ENCODE measurements at regions not wholly inside any gene's neighbourhood (a gene's known extent, or its start where the extent isn't known, plus 50 kb on each side); places are given as distances from the start of the nearest gene placed in this dataset.

- no peaks in the 10 kb centered on the region for H3K36me3 ChIP-seq (ENCODE audit: control insufficient read depth, insufficient read depth, low read length, severe bottlenecking)
- H3K4me3 ChIP-seq (ENCODE audit: low read length), result no peak overlapping the region
- peaks cover 3% of the 10 kb centered on the region for H3K27me3 ChIP-seq (replicated peaks; ENCODE audit: control insufficient read depth, insufficient read depth, low read length)
- no peaks in the 10 kb centered on the region for H3K9me3 ChIP-seq (ENCODE audit: control insufficient read depth, low read length)
- H3K9ac ChIP-seq (ENCODE audit: low read length), result no peak overlapping the region
- H3K4me1 ChIP-seq (ENCODE audit: control insufficient read depth, insufficient read depth, low read length), result peaks cover 4% of the 10 kb centered on the region
- DNase-seq (ENCODE audit: low read depth), result peak; percentile 9
These were observed 291.5 kb downstream of the ZSWIM6 start for GRCh38 chr5:61623401-61624069.

DNA sequence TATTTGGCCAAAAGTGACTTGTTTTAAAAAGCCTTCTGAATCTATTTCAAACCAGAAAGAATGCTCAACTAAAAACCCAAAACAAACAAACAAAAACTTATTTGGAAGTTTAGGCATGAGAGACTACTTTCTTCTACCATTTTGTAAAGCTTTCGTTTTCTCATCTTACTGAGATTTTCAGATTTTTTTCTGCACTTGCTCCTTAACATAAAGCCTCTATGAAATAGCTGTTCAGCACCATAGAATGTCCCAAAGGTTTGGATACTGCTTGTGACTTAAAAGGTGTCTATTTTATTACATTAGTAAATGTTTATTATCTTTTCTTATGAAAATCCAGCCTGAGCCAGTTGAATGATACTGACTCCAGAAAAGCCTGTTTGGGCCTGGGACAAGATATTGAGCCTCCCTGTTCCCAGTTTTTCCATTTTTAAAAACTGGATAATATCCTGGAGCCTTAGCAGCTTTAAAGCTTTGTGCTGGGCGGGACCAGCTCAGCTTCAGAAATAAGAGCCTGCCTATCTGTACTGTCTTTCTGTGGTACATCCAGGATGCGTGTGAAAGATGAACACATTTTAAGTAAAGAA lies 292.6 kb downstream of the ZSWIM6 start:
- Histone ChIP-seq H3K36me3 (ENCODE audit: control insufficient read depth, insufficient read depth, low read length, severe bottlenecking) (no peaks in the 10 kb centered on the region), H3K9ac (ENCODE audit: low read length) (no peak overlapping the region), H3K27me3 (replicated peaks; ENCODE audit: control insufficient read depth, insufficient read depth, low read length) (no peaks in the 10 kb centered on the region), H3K4me1 (ENCODE audit: control insufficient read depth, insufficient read depth, low read length) (peaks cover 4% of the 10 kb centered on the region), H3K9me3 (ENCODE audit: control insufficient read depth, low read length) (no peaks in the 10 kb centered on the region), H3K4me3 (ENCODE audit: low read length) (peak overlapping the region; percentile 78)
- no peak for DNase-seq (ENCODE audit: low read depth)

- Histone ChIP-seq H3K9me3 (ENCODE audit: control insufficient read depth, low read length) (no peaks in the 10 kb centered on the region), H3K36me3 (ENCODE audit: control insufficient read depth, insufficient read depth, low read length, severe bottlenecking) (no peaks in the 10 kb centered on the region), H3K4me1 (ENCODE audit: control insufficient read depth, insufficient read depth, low read length) (peaks cover 4% of the 10 kb centered on the region), H3K9ac (ENCODE audit: low read length) (peak overlapping the region; percentile 79), H3K27me3 (replicated peaks; ENCODE audit: control insufficient read depth, insufficient read depth, low read length) (no peaks in the 10 kb centered on the region), H3K4me3 (ENCODE audit: low read length) (peak overlapping the region; percentile 78)
- no peak for DNase-seq (ENCODE audit: low read depth)
These were observed 293.1 kb downstream of the ZSWIM6 start for GRCh38 chr5:61625137-61625561.

- peak overlapping the region; percentile 79 for H3K9ac ChIP-seq (ENCODE audit: low read length)
- peak; percentile 61 for DNase-seq (ENCODE audit: low read depth)
- no peaks in the 10 kb centered on the region for H3K9me3 ChIP-seq (ENCODE audit: control insufficient read depth, low read length)
- peak overlapping the region; percentile 78 for H3K4me3 ChIP-seq (ENCODE audit: low read length)
- peaks cover under 1% of the 10 kb centered on the region for H3K4me1 ChIP-seq (ENCODE audit: control insufficient read depth, insufficient read depth, low read length)
- no peaks in the 10 kb centered on the region for H3K27me3 ChIP-seq (replicated peaks; ENCODE audit: control insufficient read depth, insufficient read depth, low read length)
- H3K36me3 ChIP-seq (ENCODE audit: control insufficient read depth, insufficient read depth, low read length, severe bottlenecking), result no peaks in the 10 kb centered on the region
These were observed 293.9 kb downstream of the ZSWIM6 start for GRCh38 chr5:61625681-61626621.

- Histone ChIP-seq H3K4me1 (ENCODE audit: control insufficient read depth, insufficient read depth, low read length) (peaks cover 6% of the 10 kb centered on the region), H3K4me3 (ENCODE audit: low read length) (no peak overlapping the region)
These were observed 294.7 kb downstream of the ZSWIM6 start for GRCh38 chr5:61626639-61627282.

DNA sequence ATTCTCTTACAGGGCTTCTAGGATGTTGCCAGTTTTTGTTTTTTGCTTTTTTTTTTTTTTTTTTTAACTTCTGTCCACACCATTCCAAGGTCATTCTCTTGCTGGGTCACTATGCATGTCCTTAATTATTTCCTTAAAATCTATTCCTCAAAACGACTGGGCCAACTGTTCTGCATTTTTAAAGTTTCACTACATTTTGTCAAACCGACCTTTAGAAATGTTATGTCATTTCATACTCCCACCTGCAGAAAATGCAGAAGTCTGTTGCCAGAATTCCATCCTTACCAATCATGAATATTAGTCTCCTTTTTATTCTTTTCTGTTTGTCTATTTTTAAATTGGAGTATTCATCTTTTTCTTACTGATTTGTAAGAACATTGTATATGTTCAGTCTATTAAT lies 295.5 kb downstream of the ZSWIM6 start:
- Histone ChIP-seq H3K4me3 (ENCODE audit: low read length) (no peak overlapping the region), H3K9ac (ENCODE audit: low read length) (no peak overlapping the region), H3K27me3 (replicated peaks; ENCODE audit: control insufficient read depth, insufficient read depth, low read length) (no peaks in the 10 kb centered on the region), H3K4me1 (ENCODE audit: control insufficient read depth, insufficient read depth, low read length) (peaks cover 11% of the 10 kb centered on the region), H3K36me3 (ENCODE audit: control insufficient read depth, insufficient read depth, low read length, severe bottlenecking) (no peaks in the 10 kb centered on the region), H3K9me3 (ENCODE audit: control insufficient read depth, low read length) (no peaks in the 10 kb centered on the region)
- no peak for DNase-seq (ENCODE audit: low read depth)

More at GRCh38 chr5:61626639-61627282, 294.7 kb downstream of the ZSWIM6 start:
- Histone ChIP-seq H3K36me3 (ENCODE audit: control insufficient read depth, insufficient read depth, low read length, severe bottlenecking) (no peaks in the 10 kb centered on the region), H3K9ac (ENCODE audit: low read length) (peak overlapping the region; percentile 79), H3K27me3 (replicated peaks; ENCODE audit: control insufficient read depth, insufficient read depth, low read length) (no peaks in the 10 kb centered on the region), H3K9me3 (ENCODE audit: control insufficient read depth, low read length) (no peaks in the 10 kb centered on the region)
- no peak for DNase-seq (ENCODE audit: low read depth)

DNA sequence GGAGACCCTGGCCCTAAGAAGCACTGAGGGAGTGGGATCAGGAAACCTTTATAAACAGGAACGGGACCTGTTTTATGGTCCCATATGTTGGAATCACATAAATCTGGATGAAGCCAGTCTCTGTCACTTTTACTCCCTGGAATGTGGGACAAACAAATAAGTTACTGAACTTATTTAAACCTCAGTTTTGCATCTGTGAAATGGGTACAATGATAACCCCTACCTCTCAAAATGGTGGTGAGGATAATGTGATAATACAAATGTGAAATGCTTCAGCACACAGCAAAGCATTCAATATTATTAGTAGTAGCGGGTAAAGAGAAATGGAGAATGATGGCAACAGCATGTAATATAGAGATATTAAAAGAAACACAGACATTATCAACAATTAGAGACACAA lies 298.9 kb downstream of the ZSWIM6 start:
- no peak for DNase-seq (ENCODE audit: low read depth)
- H3K36me3 ChIP-seq (ENCODE audit: control insufficient read depth, insufficient read depth, low read length, severe bottlenecking), result no peaks in the 10 kb centered on the region
- H3K27me3 ChIP-seq (replicated peaks; ENCODE audit: control insufficient read depth, insufficient read depth, low read length), result no peaks in the 10 kb centered on the region
- peaks cover 11% of the 10 kb centered on the region for H3K4me1 ChIP-seq (ENCODE audit: control insufficient read depth, insufficient read depth, low read length)
- H3K9ac ChIP-seq (ENCODE audit: low read length), result no peak overlapping the region
- H3K4me3 ChIP-seq (ENCODE audit: low read length), result no peak overlapping the region
- H3K9me3 ChIP-seq (ENCODE audit: control insufficient read depth, low read length), result no peaks in the 10 kb centered on the region

DNA sequence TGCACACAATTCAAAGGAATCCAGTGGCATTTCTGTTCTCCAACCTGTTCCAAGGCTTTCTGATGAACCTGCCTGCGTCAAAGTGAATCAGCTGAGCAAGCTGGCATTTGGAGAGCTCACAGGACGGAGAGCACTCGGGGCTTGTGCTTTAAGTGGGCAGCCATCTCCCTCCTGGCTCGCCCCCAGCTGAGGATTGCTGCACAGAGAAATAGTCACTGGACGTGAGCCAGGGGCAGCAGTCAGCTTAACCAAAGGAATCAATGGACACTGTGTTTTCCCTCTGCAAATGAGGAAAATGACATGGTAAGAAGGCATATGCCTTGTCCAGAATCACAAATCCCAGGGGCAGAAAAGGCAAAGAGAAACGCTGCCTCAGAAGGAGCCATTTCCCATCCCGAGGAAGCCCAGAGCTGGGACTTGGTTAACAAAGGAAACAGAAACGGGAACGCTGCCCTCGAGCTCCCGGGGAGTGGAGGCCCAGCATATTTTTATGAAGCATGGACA lies 299.4 kb downstream of the ZSWIM6 start:
- H3K4me1 ChIP-seq (ENCODE audit: control insufficient read depth, insufficient read depth, low read length), result peaks cover 11% of the 10 kb centered on the region
- DNase-seq (ENCODE audit: low read depth), result peak; percentile 38

DNA sequence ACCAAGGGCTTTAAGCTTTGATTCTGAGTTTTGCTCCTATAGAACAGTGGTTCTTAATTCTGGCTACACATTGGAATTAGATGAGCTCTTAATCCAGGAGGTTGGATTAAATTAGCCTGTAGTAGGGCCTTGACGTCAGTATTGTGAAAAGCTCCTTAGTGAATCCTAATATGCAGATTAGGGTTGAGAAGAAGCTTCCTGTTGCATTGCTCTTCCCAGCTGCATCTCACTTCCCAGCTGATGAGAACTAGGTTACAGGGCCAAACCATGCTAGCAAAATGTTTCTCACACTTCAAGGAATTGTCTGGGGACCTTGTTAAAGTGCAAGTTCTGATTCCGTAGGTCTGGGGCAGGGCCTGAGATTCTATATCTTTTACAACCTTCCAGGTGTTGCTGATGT lies 300.0 kb downstream of the ZSWIM6 start:
- Histone ChIP-seq H3K9ac (ENCODE audit: low read length) (no peak overlapping the region), H3K36me3 (ENCODE audit: control insufficient read depth, insufficient read depth, low read length, severe bottlenecking) (no peaks in the 10 kb centered on the region), H3K4me3 (ENCODE audit: low read length) (peak overlapping the region; percentile 54), H3K27me3 (replicated peaks; ENCODE audit: control insufficient read depth, insufficient read depth, low read length) (no peaks in the 10 kb centered on the region), H3K9me3 (ENCODE audit: control insufficient read depth, low read length) (no peaks in the 10 kb centered on the region), H3K4me1 (ENCODE audit: control insufficient read depth, insufficient read depth, low read length) (peaks cover 11% of the 10 kb centered on the region)
- DNase-seq (ENCODE audit: low read depth), result no peak

More for the DNA sequence above, 299.4 kb downstream of the ZSWIM6 start:
- H3K27me3 ChIP-seq (replicated peaks; ENCODE audit: control insufficient read depth, insufficient read depth, low read length), result no peaks in the 10 kb centered on the region
- H3K36me3 ChIP-seq (ENCODE audit: control insufficient read depth, insufficient read depth, low read length, severe bottlenecking), result no peaks in the 10 kb centered on the region
- no peak overlapping the region for H3K9ac ChIP-seq (ENCODE audit: low read length)
- H3K4me3 ChIP-seq (ENCODE audit: low read length), result peak overlapping the region; percentile 54
- H3K9me3 ChIP-seq (ENCODE audit: control insufficient read depth, low read length), result no peaks in the 10 kb centered on the region

- Histone ChIP-seq H3K4me1 (ENCODE audit: control insufficient read depth, insufficient read depth, low read length) (peaks cover 16% of the 10 kb centered on the region), H3K4me3 (ENCODE audit: low read length) (no peak overlapping the region), H3K9me3 (ENCODE audit: control insufficient read depth, low read length) (no peaks in the 10 kb centered on the region), H3K36me3 (ENCODE audit: control insufficient read depth, insufficient read depth, low read length, severe bottlenecking) (no peaks in the 10 kb centered on the region), H3K27me3 (replicated peaks; ENCODE audit: control insufficient read depth, insufficient read depth, low read length) (peaks cover 3% of the 10 kb centered on the region), H3K9ac (ENCODE audit: low read length) (no peak overlapping the region)
- DNase-seq (ENCODE audit: low read depth), result no peak
These were observed 303.2 kb downstream of the ZSWIM6 start for GRCh38 chr5:61635271-61635670.

All from adipocyte (in vitro differentiated cells).